ENCODE measurements at regions not wholly inside any gene's neighbourhood (a gene's known extent, or its start where the extent isn't known, plus 50 kb on each side); places are given as distances from the start of the nearest gene placed in this dataset.

GRCh38 chr5:58360794-58361193 lies 99.1 kb downstream of the PLK2 start:
- TF ChIP-seq CTCF (IDR thresholded peaks at IDR 0.05 in 4 of 5, conservative IDR thresholded peaks at IDR 0.05 in 1 of 5) (no peak), POLR2A (IDR thresholded peaks at IDR 0.05) (no peak)
